Hematopoietic multipotent progenitor cell treated with erythropoietin and hydrocortisone succinate and interleukin-3 and kit ligand, for 15 days (in vitro differentiated cells): ENCODE measurements at regions not wholly inside any gene's neighbourhood (a gene's known extent, or its start where the extent isn't known, plus 50 kb on each side); places are given as distances from the start of the nearest gene placed in this dataset.

Experiments
- DNase-seq: peaks from one replicate; pipeline ENCODE4 v3.0.0-alpha.2; 2015; ENCODE audit warnings: low spot score

- no peak for DNase-seq
Observed at GRCh38 chr21:23718446-23719285, 1888.6 kb downstream of the MRPL39 start.

GRCh38 chr21:23712166-23712565, 1895.1 kb downstream of the MRPL39 start:
- no peak for DNase-seq

GRCh38 chr21:23706431-23706830, 1900.8 kb downstream of the MRPL39 start:
- no peak for DNase-seq

GRCh38 chr21:23699402-23699801, 1907.9 kb downstream of the MRPL39 start:
- DNase-seq, result no peak

GRCh38 chr21:23698619-23699018, 1908.7 kb downstream of the MRPL39 start:
- DNase-seq, result no peak

GRCh38 chr21:23695443-23695842, 1911.8 kb downstream of the MRPL39 start:
- DNase-seq, result no peak

- no peak for DNase-seq
Observed at GRCh38 chr21:23694390-23694789, 1912.9 kb downstream of the MRPL39 start.

GRCh38 chr21:23690316-23690715, 1917.0 kb downstream of the MRPL39 start:
- DNase-seq, result no peak

GRCh38 chr21:23686737-23687523, 1920.4 kb downstream of the MRPL39 start:
- DNase-seq, result no peak

GRCh38 chr21:23684431-23684830, 1922.8 kb downstream of the MRPL39 start:
- no peak for DNase-seq

- no peak for DNase-seq
Observed at GRCh38 chr21:23664193-23664694, 1943.0 kb downstream of the MRPL39 start.

- no peak for DNase-seq
Observed at GRCh38 chr21:23660560-23660959, 1946.7 kb downstream of the MRPL39 start.

- DNase-seq, result no peak
Observed at GRCh38 chr21:23644768-23645167, 1962.5 kb downstream of the MRPL39 start.

GRCh38 chr21:23639721-23640120, 1967.6 kb downstream of the MRPL39 start:
- no peak for DNase-seq

GRCh38 chr21:23638131-23638695, 1969.1 kb downstream of the MRPL39 start:
- no peak for DNase-seq

- DNase-seq, result no peak
Observed at GRCh38 chr21:23633447-23633940, 1973.8 kb downstream of the MRPL39 start.

- no peak for DNase-seq
Observed at GRCh38 chr21:23624281-23624680, 1983.0 kb downstream of the MRPL39 start.

GRCh38 chr21:23613014-23613413, 1994.3 kb downstream of the MRPL39 start:
- DNase-seq, result no peak

GRCh38 chr21:23612210-23612609, 1995.1 kb downstream of the MRPL39 start:
- DNase-seq, result no peak

GRCh38 chr21:23607782-23608431, 1999.4 kb downstream of the MRPL39 start:
- DNase-seq, result no peak

GRCh38 chr21:23601549-23601948, 2005.7 kb downstream of the MRPL39 start:
- no peak for DNase-seq

GRCh38 chr21:23593582-23593981, 2013.7 kb downstream of the MRPL39 start:
- no peak for DNase-seq
